ENCODE measurements at regions not wholly inside any gene's neighbourhood (a gene's known extent, or its start where the extent isn't known, plus 50 kb on each side); places are given as distances from the start of the nearest gene placed in this dataset.
"Not testable (repeated sequence)": the region's sequence is repeated elsewhere in the genome, so short reads cannot be mapped to it uniquely, and the experiment has no call there.

DNA sequence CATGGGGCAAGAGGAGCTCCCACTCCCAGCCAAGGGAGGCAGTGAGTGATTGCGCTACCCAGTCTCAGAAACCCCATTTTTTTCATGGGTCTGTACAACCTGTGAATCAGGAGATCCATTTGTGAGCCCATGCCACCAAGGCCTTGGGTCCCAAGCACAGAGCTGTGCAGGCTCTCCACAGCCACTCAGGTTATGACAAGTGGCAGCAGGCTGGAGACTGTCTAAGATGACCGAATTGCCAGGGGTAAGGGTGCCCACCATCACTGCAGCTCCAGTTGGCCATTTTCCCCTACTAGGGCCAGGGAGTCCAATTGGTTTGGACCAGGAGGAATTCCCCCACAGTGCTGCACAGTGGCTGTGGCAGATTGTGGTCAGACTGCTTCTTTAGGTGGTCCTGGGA, 407.5 kb upstream of the KLHL4 start:
- Histone ChIP-seq H3K36me3 (replicated peaks; ENCODE audit: low read depth, low read length) (no peaks in the 10 kb centered on the region), H3K9ac (ENCODE audit: low read length) (no peak overlapping the region), H3K9me3 (ENCODE audit: insufficient read depth, low read length) (no peaks in the 10 kb centered on the region), H3K4me3 (ENCODE audit: low read length) (no peak overlapping the region), H2AFZ (ENCODE audit: low read depth, low read length) (no peak overlapping the region), H4K20me1 (ENCODE audit: insufficient read depth, low read length) (no peaks in the 10 kb centered on the region), H3K79me2 (ENCODE audit: low read length) (no peaks in the 10 kb centered on the region), H3K4me1 (ENCODE audit: low read length) (no peaks in the 10 kb centered on the region), H3K27me3 (ENCODE audit: low read depth, low read length) (no peaks in the 10 kb centered on the region), H3K27ac (ENCODE audit: low read length) (no peak overlapping the region), H3K4me2 (ENCODE audit: low read length) (no peak overlapping the region)
- TF ChIP-seq, protein P1, sequence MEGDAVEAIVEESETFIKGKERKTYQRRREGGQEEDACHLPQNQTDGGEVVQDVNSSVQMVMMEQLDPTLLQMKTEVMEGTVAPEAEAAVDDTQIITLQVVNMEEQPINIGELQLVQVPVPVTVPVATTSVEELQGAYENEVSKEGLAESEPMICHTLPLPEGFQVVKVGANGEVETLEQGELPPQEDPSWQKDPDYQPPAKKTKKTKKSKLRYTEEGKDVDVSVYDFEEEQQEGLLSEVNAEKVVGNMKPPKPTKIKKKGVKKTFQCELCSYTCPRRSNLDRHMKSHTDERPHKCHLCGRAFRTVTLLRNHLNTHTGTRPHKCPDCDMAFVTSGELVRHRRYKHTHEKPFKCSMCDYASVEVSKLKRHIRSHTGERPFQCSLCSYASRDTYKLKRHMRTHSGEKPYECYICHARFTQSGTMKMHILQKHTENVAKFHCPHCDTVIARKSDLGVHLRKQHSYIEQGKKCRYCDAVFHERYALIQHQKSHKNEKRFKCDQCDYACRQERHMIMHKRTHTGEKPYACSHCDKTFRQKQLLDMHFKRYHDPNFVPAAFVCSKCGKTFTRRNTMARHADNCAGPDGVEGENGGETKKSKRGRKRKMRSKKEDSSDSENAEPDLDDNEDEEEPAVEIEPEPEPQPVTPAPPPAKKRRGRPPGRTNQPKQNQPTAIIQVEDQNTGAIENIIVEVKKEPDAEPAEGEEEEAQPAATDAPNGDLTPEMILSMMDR (IDR thresholded peaks at IDR 0.05; ENCODE audit: low read depth, low read length) = no peak

DNA sequence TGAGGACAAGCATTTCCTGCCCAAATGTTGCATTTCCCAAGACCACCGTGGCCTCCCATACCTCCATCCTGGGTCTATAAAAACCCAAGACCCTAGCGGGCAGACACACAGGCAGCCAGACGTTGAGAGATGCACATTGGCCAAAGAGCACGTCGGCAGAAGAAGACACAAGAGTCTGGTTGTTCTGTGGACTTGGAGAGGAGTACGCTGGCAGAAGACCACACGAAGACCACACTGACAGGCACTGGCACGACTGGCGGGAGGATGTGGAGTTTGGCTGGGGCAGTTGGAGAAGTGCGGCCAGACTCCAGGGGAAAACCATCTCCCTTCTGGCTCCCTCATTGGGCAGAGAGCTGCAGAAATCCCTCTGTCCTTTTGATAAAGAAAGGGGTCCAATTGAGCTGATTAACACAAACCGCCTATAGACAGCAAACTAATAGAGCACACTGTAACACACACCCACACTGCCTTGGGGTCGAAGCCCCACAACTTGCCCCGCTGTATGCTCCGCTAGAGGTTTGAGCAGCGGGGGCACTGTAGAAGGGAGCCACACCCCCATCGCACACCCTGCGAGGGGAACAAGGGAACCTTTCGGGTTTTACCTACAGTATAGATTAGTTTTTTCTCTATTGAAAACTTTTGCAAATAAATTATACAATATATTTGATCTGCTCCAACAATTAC, 376.7 kb upstream of the KLHL4 start:
- no peak overlapping the region for H2AFZ ChIP-seq (ENCODE audit: low read depth, low read length)
- H3K4me2 ChIP-seq (ENCODE audit: low read length) = no peak overlapping the region
- no peaks in the 10 kb centered on the region for H3K36me3 ChIP-seq (replicated peaks; ENCODE audit: low read depth, low read length)
- H3K4me1 ChIP-seq (ENCODE audit: low read length) = no peaks in the 10 kb centered on the region
- no peaks in the 10 kb centered on the region for H3K27me3 ChIP-seq (ENCODE audit: low read depth, low read length)
- H3K79me2 ChIP-seq (ENCODE audit: low read length) = no peaks in the 10 kb centered on the region
- H3K9ac ChIP-seq (ENCODE audit: low read length) = no peak overlapping the region
- no peaks in the 10 kb centered on the region for H3K9me3 ChIP-seq (ENCODE audit: insufficient read depth, low read length)
- no peak overlapping the region for H3K27ac ChIP-seq (ENCODE audit: low read length)
- no peak for TF ChIP-seq EZH2phosphoT487 (IDR thresholded peaks at IDR 0.05; ENCODE audit: low read depth)
- TF ChIP-seq, protein P1 (IDR thresholded peaks at IDR 0.05; ENCODE audit: low read depth, low read length) = no peak
- H4K20me1 ChIP-seq (ENCODE audit: insufficient read depth, low read length) = no peaks in the 10 kb centered on the region
- H3K4me3 ChIP-seq (ENCODE audit: low read length) = no peak overlapping the region

DNA sequence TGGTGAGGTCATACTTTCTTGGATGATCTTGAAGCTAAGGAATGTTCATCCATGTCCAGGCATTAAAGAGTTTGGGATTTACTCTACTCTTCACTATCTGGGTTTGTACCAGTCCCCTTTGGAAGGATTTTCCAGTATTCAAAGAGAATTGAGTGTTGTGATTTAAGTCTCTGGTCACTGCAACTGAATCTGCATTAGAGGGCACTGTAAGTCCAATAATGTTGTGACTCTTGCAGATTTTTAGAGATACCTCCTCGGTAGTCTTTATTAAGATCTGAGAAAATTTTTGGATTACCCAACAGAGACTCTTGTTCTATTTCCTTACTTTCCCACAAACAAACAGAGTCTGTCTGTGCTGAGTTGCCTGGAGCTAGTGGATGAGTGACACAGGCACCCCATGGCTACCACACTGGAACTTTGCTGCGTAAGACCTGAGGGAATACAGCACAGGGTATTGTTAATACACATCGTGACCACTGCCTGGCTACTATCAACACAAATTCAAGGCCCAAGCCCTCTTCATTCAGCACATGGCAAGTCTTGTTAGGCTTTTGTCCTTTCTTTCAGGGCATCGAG, 357.1 kb upstream of the KLHL4 start:
- no peak overlapping the region for H3K9ac ChIP-seq (ENCODE audit: low read length)
- no peaks in the 10 kb centered on the region for H3K27me3 ChIP-seq (ENCODE audit: low read depth, low read length)
- H2AFZ ChIP-seq (ENCODE audit: low read depth, low read length) = no peak overlapping the region
- TF ChIP-seq, protein P1 (IDR thresholded peaks at IDR 0.05; ENCODE audit: low read depth, low read length) = no peak
- no peak for TF ChIP-seq EZH2phosphoT487 (IDR thresholded peaks at IDR 0.05; ENCODE audit: low read depth)
- no peak overlapping the region for H3K4me2 ChIP-seq (ENCODE audit: low read length)
- H3K9me3 ChIP-seq (ENCODE audit: insufficient read depth, low read length) = no peaks in the 10 kb centered on the region
- H3K79me2 ChIP-seq (ENCODE audit: low read length) = no peaks in the 10 kb centered on the region
- H4K20me1 ChIP-seq (ENCODE audit: insufficient read depth, low read length) = no peaks in the 10 kb centered on the region
- no peaks in the 10 kb centered on the region for H3K4me1 ChIP-seq (ENCODE audit: low read length)
- no peaks in the 10 kb centered on the region for H3K36me3 ChIP-seq (replicated peaks; ENCODE audit: low read depth, low read length)
- no peak overlapping the region for H3K27ac ChIP-seq (ENCODE audit: low read length)
- no peak overlapping the region for H3K4me3 ChIP-seq (ENCODE audit: low read length)

DNA sequence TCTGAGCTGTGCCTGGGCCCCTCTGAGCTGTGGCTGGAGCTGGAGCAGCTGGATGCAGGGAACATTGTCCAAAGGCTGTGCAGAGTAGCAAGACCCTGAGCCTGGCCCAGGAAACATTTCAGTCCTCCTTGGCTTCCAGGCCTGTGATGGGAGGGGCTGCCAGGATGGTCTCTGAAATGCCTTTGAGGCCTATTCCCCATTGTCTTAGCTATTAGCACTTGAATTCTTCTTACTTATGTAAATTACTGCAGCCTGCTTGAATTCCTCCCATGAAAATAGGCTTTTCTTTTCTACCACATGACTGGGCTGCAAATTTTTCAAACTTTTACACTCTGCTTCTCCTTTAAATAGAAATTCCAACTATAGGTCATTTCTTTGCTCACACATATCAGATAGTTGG, 349.8 kb upstream of the KLHL4 start:
- Histone ChIP-seq H3K27me3 (ENCODE audit: low read depth, low read length) (no peaks in the 10 kb centered on the region), H3K79me2 (ENCODE audit: low read length) (no peaks in the 10 kb centered on the region), H3K36me3 (replicated peaks; ENCODE audit: low read depth, low read length) (no peaks in the 10 kb centered on the region), H3K4me2 (ENCODE audit: low read length) (no peak overlapping the region), H3K4me1 (ENCODE audit: low read length) (no peaks in the 10 kb centered on the region), H3K27ac (ENCODE audit: low read length) (no peak overlapping the region), H3K9ac (ENCODE audit: low read length) (no peak overlapping the region), H2AFZ (ENCODE audit: low read depth, low read length) (no peak overlapping the region), H4K20me1 (ENCODE audit: insufficient read depth, low read length) (no peaks in the 10 kb centered on the region), H3K4me3 (ENCODE audit: low read length) (no peak overlapping the region), H3K9me3 (ENCODE audit: insufficient read depth, low read length) (no peaks in the 10 kb centered on the region)
- TF ChIP-seq EZH2phosphoT487 (IDR thresholded peaks at IDR 0.05; ENCODE audit: low read depth) = no peak
- TF ChIP-seq, protein P1 (IDR thresholded peaks at IDR 0.05; ENCODE audit: low read depth, low read length) = no peak

DNA sequence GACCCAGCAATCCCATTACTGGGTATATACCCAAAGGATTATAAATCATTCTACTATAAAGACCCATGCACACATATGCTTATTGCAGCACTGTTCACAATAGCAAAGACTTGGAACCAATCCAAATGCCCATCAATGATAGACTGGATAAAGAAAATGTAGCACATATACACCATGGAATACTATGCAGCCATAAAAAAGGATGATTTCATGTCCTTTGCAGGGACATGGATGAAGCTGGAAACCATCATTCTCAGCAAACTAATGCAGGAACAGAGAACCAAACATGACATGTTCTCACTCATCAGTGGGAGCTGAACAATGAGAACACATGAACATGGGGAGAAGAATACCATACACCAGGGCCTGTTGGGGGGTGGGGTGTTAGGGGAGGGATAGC, 339.6 kb upstream of the KLHL4 start:
- H3K27ac ChIP-seq (ENCODE audit: low read length); H3K27me3 ChIP-seq (ENCODE audit: low read depth, low read length); H3K9me3 ChIP-seq (ENCODE audit: insufficient read depth, low read length); H3K79me2 ChIP-seq (ENCODE audit: low read length); H3K9ac ChIP-seq (ENCODE audit: low read length); H3K4me2 ChIP-seq (ENCODE audit: low read length); H3K36me3 ChIP-seq (replicated peaks; ENCODE audit: low read depth, low read length); H2AFZ ChIP-seq (ENCODE audit: low read depth, low read length); H3K4me3 ChIP-seq (ENCODE audit: low read length); H3K4me1 ChIP-seq (ENCODE audit: low read length); H4K20me1 ChIP-seq (ENCODE audit: insufficient read depth, low read length): not testable (repeated sequence)
